HG03571 (cell line): ENCODE measurements at regions not wholly inside any gene's neighbourhood (a gene's known extent, or its start where the extent isn't known, plus 50 kb on each side); places are given as distances from the start of the nearest gene placed in this dataset.

Experiments used
- ATAC-seq: cut with Tn5 transposase; IDR thresholded peaks from one replicate; pipeline ENCODE4 v1.9.1; 2021; ENCODE audit not compliant: unreplicated experiment

- ATAC-seq = no peak
These were observed 510.4 kb upstream of the ARGLU1 start for GRCh38 chr13:107078229-107078765.

DNA sequence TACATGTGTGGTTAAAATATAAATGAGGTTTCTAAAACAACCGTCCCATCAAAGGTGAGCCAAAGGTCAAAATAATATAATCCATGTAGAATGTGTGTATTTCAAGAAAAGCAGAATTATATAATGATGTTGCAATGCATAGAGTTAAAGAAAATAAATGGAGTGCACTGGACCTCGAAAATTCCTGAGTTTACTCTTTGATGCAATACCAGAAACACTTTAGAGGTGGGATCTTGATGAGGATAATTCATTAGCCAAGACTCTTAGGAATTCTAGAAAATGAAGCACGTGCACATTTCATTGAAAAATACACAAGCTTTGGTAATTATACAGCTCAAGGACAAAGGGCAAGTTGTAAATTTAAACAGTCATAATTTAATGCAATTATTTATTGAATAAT lies 508.9 kb upstream of the ARGLU1 start:
- ATAC-seq = no peak

- ATAC-seq = no peak
These were observed 507.6 kb upstream of the ARGLU1 start for GRCh38 chr13:107075576-107075975.

- ATAC-seq = no peak
These were observed 502.9 kb upstream of the ARGLU1 start for GRCh38 chr13:107070792-107071191.

DNA sequence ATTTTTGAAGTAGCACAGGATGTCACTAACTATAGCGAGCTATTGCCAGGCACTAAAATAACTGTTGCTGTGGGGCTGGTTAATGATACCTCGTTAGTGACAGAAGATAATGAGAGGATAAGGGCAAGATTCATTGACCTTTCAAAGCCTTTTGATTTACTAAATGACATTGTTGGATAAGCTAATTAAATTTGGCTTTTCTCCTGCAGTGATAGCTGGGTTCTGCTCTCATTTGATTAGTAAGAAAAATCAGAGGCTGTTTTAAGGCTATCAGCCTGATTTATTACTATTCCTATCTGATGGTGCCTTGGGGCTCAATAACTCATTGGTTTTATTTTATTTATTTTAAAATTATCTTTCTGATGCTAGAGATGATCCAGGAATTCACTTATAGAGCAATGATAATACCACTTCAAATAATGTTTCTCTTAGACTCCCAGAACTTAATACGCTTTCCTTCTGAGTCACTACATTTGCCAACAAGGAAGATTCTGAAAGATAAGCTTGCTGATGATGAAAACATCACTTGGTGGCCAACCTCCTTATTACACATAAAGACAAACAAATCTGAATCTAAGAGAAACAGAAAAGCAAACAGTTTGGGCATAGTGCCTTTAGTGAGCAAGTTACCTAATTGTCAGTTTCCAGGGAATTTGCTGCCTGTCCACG lies 501.3 kb upstream of the ARGLU1 start:
- no peak for ATAC-seq

- no peak for ATAC-seq
These were observed 499.4 kb upstream of the ARGLU1 start for GRCh38 chr13:107067381-107067780.

- ATAC-seq = no peak
These were observed 498.4 kb upstream of the ARGLU1 start for GRCh38 chr13:107066355-107066754.

DNA sequence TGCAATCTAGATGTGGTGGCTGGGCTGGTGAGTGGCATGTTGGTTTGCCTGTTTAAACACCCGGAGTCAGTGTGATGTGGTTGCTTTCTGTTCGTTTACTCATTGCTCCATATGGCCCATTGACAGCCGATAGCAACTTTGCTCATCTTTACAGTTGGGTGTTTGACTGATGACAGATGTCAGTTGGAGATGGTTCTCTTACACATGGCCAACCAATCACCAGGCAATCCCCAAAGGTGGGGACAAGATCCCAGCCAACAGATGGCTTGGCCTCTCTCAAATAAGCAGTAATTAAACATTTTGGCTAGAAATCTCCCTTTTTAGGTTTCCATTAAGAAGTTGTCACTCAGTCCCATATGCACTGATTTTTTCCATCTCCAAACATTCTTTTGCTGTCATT lies 497.1 kb upstream of the ARGLU1 start:
- no peak for ATAC-seq

DNA sequence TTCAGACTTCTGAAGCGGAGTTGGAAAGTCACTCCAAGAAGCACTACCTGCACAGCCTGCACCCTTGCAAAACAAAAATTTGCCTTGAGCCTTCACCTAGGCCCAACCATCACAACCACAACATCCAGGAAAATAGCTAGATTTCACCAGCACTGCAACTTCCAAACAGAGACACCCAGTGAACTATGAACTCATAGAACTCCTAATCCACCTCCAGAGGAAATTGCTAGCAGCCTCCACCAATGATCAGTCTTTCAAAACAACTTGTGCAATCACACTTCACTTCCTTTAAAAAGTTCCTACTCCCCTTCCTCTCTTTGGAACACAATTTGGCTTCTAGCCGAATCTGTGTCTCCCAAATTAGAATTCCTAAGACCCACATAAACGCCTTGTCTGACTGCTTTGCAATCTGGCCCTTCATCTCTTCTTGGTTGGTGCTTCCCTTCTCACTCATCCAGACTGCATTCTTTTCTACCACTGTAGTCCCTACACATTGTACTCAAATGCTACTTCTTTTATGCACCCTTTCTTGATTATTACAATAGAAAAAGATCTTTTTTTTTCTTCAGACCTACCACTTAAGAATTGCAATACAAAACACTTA lies 489.2 kb upstream of the ARGLU1 start:
- no peak for ATAC-seq

DNA sequence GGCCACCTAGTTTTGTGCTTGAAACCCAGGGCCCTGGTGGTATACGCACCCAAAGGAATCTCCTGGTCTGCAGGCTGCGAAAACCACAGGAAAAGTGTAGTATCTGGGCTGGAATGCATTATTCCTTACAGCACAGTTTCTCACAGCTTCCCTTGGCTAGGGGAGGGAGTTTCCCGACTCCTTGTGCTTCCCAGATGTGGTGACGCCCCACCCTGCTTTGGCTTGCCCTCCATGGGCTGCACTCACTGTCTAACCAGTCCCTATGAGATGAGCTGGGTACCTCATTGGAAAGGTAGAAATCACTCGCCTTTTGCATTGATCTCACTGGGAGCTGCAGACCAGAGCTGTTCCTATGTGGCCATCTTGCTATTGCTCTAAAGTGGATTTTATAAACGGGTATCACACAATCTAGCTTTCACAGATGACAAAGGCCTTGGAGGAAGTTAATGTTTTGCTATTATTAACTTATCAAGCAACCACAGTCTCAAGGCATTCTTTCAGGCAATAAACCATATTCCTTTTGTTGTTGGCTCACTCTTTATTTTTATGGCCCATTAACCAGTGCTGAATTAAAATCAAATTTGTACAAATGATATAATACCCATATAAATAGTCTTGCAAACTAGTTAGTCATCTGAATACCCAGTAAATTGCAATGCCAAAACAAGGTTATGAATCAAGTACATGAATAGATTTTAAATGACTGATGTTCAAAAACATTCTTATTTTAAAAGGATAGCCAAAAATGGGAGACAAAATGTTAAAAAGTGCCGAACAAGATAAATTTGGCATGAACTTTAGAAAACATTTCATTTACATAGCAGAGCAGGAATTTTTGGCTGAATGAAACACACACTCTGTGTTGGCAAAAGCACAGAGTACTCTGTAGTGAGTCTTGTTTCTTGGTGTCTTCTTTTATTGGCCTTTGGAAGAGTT lies 475.4 kb upstream of the ARGLU1 start:
- no peak for ATAC-seq

- ATAC-seq = no peak
These were observed 467.8 kb upstream of the ARGLU1 start for GRCh38 chr13:107035778-107036177.

GRCh38 chr13:107035186-107035585 lies 467.2 kb upstream of the ARGLU1 start:
- ATAC-seq = no peak

DNA sequence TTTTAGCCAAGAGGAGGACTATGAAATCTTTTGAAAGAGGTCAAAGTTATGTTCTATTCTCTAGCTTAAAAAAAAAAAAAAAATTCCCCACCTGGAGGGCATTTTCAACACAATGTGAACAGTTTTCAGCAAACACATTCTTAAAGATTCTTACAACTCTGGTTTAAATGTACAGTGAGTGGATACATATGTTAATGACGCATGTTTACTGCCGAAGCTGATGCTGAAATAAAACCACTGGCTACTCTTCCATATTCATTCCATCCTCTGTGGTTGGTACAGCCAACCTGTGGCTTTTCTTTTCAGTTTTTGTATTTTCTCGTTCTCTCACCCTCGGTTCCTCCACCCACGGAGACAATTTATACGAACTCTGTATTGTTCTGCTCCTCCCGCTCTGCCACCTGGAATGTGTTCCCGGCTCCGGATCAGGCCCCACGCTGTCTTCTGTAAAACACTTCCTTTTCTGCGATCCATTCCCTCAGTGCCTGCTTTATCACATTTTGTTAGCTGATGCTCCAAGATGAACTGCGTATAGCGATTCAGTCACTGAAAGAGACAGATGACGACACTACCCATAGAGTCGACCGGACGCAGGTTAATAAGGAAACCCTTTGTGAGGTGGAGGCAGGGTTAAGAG lies 466.4 kb upstream of the ARGLU1 start:
- ATAC-seq = no peak

- no peak for ATAC-seq
These were observed 463.8 kb upstream of the ARGLU1 start for GRCh38 chr13:107031716-107032115.

DNA sequence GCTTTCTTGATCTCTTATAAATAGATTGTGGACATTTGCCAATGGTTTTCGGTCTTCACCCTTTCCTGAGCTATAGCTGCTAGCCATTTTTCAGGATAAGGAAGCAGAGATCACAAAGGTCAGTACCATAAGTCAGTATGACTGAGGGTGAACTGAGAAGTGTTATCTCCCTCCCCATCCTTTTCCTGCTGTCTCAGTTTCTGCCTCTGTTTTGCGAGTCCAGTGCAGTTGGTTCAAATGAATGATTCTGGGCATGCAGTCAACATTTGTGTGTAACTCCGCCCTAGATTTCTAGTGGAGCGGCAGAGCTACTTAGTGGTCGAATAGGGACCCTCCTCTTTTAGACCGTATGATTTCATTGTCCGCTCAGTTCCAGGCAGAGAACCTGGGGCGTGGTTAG lies 460.8 kb upstream of the ARGLU1 start:
- no peak for ATAC-seq

- ATAC-seq = no peak
These were observed 458.1 kb upstream of the ARGLU1 start for GRCh38 chr13:107025991-107026390.

GRCh38 chr13:107023335-107023734 lies 455.4 kb upstream of the ARGLU1 start:
- no peak for ATAC-seq

DNA sequence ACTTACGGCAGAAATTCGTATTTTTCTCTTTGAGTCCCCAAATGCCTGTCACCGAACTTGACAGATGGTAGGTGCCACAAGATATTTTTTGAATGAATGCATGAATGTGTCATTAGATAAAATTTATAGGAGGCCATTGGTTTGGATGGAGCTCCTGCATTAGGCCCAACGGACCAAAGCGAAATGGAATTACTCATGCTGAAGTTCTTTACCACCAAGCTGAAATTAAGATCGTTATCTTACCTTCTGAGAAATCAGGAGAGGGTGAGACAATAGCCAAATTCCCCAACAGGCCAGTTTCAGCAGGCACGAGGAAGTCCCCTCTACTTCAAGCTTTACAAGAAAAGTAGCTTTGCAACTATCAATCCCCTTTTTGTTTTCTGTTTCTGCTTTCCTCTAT lies 452.5 kb upstream of the ARGLU1 start:
- no peak for ATAC-seq

GRCh38 chr13:107018285-107018684 lies 450.3 kb upstream of the ARGLU1 start:
- no peak for ATAC-seq

- ATAC-seq = no peak
These were observed 438.7 kb upstream of the ARGLU1 start for GRCh38 chr13:107006661-107007060.

DNA sequence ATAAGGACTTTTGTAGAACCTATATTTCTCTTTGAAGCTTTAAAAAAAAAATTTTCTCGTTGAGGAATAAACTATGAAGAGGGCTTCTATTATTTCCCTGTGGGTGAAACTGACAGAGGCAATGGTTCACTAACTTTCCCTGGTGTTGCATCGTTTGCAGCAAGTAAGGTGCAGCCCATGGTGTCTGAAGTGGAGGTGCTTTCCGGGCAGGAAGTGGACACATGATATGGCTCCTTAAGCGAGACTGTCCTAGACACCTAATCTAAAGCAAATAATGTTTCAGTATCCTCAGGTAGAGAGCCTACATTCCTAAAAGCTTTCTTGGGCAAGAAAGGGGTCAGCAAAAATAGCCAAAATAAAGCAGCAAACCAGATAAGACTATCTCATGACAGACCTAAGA lies 437.6 kb upstream of the ARGLU1 start:
- no peak for ATAC-seq
